ENCODE measurements at regions not wholly inside any gene's neighbourhood (a gene's known extent, or its start where the extent isn't known, plus 50 kb on each side); places are given as distances from the start of the nearest gene placed in this dataset.

- no peak for ATAC-seq
- WGBS, 2 donors: 73 to 88% methylated on average over 4 of the region's 4 CpGs
- intact Hi-C loops (cut with DNase I): no loop called here
Measured at GRCh38 chr4:19329077-19329476, 922.6 kb upstream of the SLIT2 start.

GRCh38 chr4:19327364-19327763, 924.3 kb upstream of the SLIT2 start:
- Histone ChIP-seq H3K4me3 (no peak overlapping the region), H3K27ac (no peak overlapping the region), H3K36me3 (replicated peaks in 1 of 2; ENCODE audit: insufficient read depth in 1 of 2, low read depth in 2 of 2) (no peaks in the 10 kb centered on the region), H3K4me1 (no peaks in the 10 kb centered on the region), H3K9me3 (no peaks in the 10 kb centered on the region), H3K27me3 (no peaks in the 10 kb centered on the region)
- WGBS, 2 donors: 67 to 72% methylated on average over 1 of the region's 1 CpG
- intact Hi-C loops (cut with DNase I): no loop called here
- DNase-seq: no peak
- TF ChIP-seq POLR2A (IDR thresholded peaks at IDR 0.05): no peak
- TF ChIP-seq CTCF (IDR thresholded peaks at IDR 0.05): no peak
- no peak for ATAC-seq

More at GRCh38 chr4:19329077-19329476, 922.6 kb upstream of the SLIT2 start:
- H3K27ac ChIP-seq: no peak overlapping the region
- no peaks in the 10 kb centered on the region for H3K36me3 ChIP-seq (replicated peaks in 1 of 2; ENCODE audit: insufficient read depth in 1 of 2, low read depth in 2 of 2)
- H3K4me3 ChIP-seq: no peak overlapping the region
- no peak for TF ChIP-seq CTCF (IDR thresholded peaks at IDR 0.05)
- no peak for TF ChIP-seq POLR2A (IDR thresholded peaks at IDR 0.05)
- H3K9me3 ChIP-seq: no peaks in the 10 kb centered on the region
- DNase-seq: no peak
- no peaks in the 10 kb centered on the region for H3K4me1 ChIP-seq
- H3K27me3 ChIP-seq: no peaks in the 10 kb centered on the region

- Histone ChIP-seq H3K36me3 (replicated peaks in 1 of 2; ENCODE audit: insufficient read depth in 1 of 2, low read depth in 2 of 2) (no peaks in the 10 kb centered on the region), H3K27ac (no peak overlapping the region), H3K4me1 (no peaks in the 10 kb centered on the region), H3K27me3 (no peaks in the 10 kb centered on the region), H3K9me3 (no peaks in the 10 kb centered on the region), H3K4me3 (no peak overlapping the region)
- ATAC-seq (no peak), DNase-seq (no peak)
- TF ChIP-seq POLR2A (IDR thresholded peaks at IDR 0.05) (no peak), CTCF (IDR thresholded peaks at IDR 0.05) (no peak)
- intact Hi-C loops (cut with DNase I): no loop called here
Measured at GRCh38 chr4:19324184-19324583, 927.5 kb upstream of the SLIT2 start.

GRCh38 chr4:19319607-19320006, 932.1 kb upstream of the SLIT2 start:
- no peak for DNase-seq
- Histone ChIP-seq H3K27ac (no peak overlapping the region), H3K9me3 (no peaks in the 10 kb centered on the region), H3K4me1 (no peaks in the 10 kb centered on the region), H3K27me3 (no peaks in the 10 kb centered on the region), H3K4me3 (no peak overlapping the region), H3K36me3 (replicated peaks in 1 of 2; ENCODE audit: insufficient read depth in 1 of 2, low read depth in 2 of 2) (no peaks in the 10 kb centered on the region)
- no peak for TF ChIP-seq POLR2A (IDR thresholded peaks at IDR 0.05)
- WGBS, 2 donors: 39 to 63% methylated on average over 1 of the region's 1 CpG
- ATAC-seq: no peak
- intact Hi-C loops (cut with DNase I): no loop called here

- no peak overlapping the region for H3K4me3 ChIP-seq
- ATAC-seq (no peak), DNase-seq (no peak)
- no peaks in the 10 kb centered on the region for H3K9me3 ChIP-seq
- no peaks in the 10 kb centered on the region for H3K4me1 ChIP-seq
- TF ChIP-seq CTCF (IDR thresholded peaks at IDR 0.05) (no peak), POLR2A (IDR thresholded peaks at IDR 0.05) (no peak)
- no peaks in the 10 kb centered on the region for H3K36me3 ChIP-seq (replicated peaks in 1 of 2; ENCODE audit: insufficient read depth in 1 of 2, low read depth in 2 of 2)
- intact Hi-C loops (cut with DNase I): no loop called here
- H3K27me3 ChIP-seq: no peaks in the 10 kb centered on the region
- no peak overlapping the region for H3K27ac ChIP-seq
Measured at GRCh38 chr4:19317377-19317776, 934.3 kb upstream of the SLIT2 start.
